A549 (cell line): ENCODE measurements at regions not wholly inside any gene's neighbourhood (a gene's known extent, or its start where the extent isn't known, plus 50 kb on each side); places are given as distances from the start of the nearest gene placed in this dataset.

Experiments used
- CHD4 ChIP-seq: fragments of 200-600 bp; sonication (generic); IDR thresholded peaks from 2 replicates; pipeline ENCODE4 v1.6.1; 2016; ENCODE audit warnings: antibody characterized with exemption, mild to moderate bottlenecking, borderline replicate concordance
- EP300 ChIP-seq, 2 experiments: fragments of >200 bp; sonication (Bioruptor Twin); formaldehyde crosslinking; IDR thresholded peaks; 2 replicates in 1 of 2; 3 replicates in 1 of 2; pipeline ENCODE4 v1.6.1; 2016 to 2017
- JUN ChIP-seq, 2 experiments: fragments of >200 bp; sonication (Bioruptor Twin); formaldehyde crosslinking; IDR thresholded peaks; 2 replicates in 1 of 2; 3 replicates in 1 of 2; pipeline ENCODE4 v1.6.1; 2016 to 2017
- JUNB ChIP-seq: fragments of >200 bp; sonication (Bioruptor Twin); formaldehyde crosslinking; IDR thresholded peaks from 2 replicates; pipeline ENCODE4 v1.6.1; 2016
- RFX5 ChIP-seq: fragments of 450-650 bp; IDR thresholded peaks from 2 replicates; pipeline ENCODE4 v1.7.1; 2014; ENCODE audit warnings: antibody characterized with exemption, mild to moderate bottlenecking, moderate library complexity
- TF ChIP-seq, protein P1 (sequence below): IDR thresholded peaks from 2 replicates; pipeline ENCODE4 v1.6.1; 2012
- TF ChIP-seq, protein P2 (sequence below): fragments of >200 bp; sonication (Bioruptor Twin); formaldehyde crosslinking; IDR thresholded peaks from 3 replicates; pipeline ENCODE4 v1.5.1; 2016

GRCh38 chr2:239870863-239871262, 154.3 kb downstream of the NDUFA10 start:
- TF ChIP-seq JUN (IDR thresholded peaks at IDR 0.05) (no peak), RFX5 (no peak), CHD4 (no peak), JUNB (no peak), EP300 (IDR thresholded peaks at IDR 0.05) (no peak)
- TF ChIP-seq, protein P1, sequence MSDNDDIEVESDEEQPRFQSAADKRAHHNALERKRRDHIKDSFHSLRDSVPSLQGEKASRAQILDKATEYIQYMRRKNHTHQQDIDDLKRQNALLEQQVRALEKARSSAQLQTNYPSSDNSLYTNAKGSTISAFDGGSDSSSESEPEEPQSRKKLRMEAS = no peak
- TF ChIP-seq, protein P2, sequence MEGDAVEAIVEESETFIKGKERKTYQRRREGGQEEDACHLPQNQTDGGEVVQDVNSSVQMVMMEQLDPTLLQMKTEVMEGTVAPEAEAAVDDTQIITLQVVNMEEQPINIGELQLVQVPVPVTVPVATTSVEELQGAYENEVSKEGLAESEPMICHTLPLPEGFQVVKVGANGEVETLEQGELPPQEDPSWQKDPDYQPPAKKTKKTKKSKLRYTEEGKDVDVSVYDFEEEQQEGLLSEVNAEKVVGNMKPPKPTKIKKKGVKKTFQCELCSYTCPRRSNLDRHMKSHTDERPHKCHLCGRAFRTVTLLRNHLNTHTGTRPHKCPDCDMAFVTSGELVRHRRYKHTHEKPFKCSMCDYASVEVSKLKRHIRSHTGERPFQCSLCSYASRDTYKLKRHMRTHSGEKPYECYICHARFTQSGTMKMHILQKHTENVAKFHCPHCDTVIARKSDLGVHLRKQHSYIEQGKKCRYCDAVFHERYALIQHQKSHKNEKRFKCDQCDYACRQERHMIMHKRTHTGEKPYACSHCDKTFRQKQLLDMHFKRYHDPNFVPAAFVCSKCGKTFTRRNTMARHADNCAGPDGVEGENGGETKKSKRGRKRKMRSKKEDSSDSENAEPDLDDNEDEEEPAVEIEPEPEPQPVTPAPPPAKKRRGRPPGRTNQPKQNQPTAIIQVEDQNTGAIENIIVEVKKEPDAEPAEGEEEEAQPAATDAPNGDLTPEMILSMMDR = no peak
